COR-L47 (cell line): ENCODE measurements at regions not wholly inside any gene's neighbourhood (a gene's known extent, or its start where the extent isn't known, plus 50 kb on each side); places are given as distances from the start of the nearest gene placed in this dataset.

ENCODE experiments used
- DNase-seq: peaks from one replicate; lab custom pipeline; 2025; lab: John Stamatoyannopoulos, UW

GRCh38 chr3:182067423-182067822, 355.7 kb downstream of the SOX2 start:
- no peak for DNase-seq

GRCh38 chr3:182078316-182078715, 366.6 kb downstream of the SOX2 start:
- DNase-seq: no peak

DNA sequence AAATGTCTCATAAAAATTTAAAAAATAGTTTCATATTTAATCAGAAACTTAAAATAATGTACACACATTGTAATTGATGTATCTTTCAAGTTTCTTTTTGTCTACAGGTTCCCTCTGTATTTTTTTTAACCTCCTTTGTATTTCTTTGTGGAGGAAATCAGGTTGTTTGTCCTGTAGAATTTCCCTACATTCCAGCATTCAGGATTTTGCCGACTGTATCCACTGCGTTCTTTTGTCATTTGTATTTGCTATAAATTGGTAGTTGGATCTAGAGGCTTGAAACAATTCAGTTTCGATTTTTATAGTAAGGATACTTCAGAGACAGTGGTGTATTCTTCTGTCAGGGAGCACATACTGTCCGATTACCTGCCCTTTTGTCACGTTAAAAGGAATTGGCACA, 367.2 kb downstream of the SOX2 start:
- DNase-seq: no peak

GRCh38 chr3:182081096-182081495, 369.4 kb downstream of the SOX2 start:
- DNase-seq: no peak

DNA sequence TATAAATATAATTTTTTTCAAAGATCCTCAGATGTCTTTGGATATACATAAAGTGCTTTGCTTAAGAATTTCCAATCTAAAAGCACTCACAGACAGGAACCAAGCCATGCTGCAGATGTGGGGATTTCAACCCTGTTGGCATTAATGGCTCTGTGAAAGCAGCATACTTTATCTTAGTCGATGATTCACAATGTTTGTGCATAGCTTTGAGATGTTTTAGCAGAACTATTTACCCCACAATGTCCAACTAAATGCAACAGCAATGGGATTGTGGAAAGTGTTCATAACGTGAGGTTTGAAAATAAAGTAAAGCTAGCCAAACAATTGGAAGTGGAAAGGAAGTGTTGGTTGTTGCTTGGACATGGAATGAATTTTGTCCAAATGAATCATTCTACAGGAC, 371.4 kb downstream of the SOX2 start:
- no peak for DNase-seq

- DNase-seq: peak; percentile 37
Measured at GRCh38 chr3:182092662-182093262, 381.0 kb downstream of the SOX2 start.

DNA sequence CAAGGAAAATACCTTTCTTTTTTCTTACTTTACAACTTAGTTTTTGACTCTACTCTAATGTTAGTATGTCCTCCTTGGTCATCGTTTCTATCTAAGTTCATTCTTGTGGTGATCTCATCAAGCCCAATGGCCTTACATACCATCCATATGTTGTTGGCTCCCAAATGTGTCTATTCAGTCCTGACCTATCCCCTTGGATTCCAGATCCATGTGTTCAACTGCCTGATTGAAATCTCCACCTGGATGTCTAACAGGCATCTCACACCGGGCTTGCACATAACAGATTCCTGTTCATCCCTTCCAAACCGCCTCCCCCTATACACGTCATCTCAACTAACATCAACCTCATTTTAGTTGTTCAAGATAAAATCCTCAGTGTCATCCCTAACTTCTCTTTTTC, 382.6 kb downstream of the SOX2 start:
- DNase-seq: no peak

DNA sequence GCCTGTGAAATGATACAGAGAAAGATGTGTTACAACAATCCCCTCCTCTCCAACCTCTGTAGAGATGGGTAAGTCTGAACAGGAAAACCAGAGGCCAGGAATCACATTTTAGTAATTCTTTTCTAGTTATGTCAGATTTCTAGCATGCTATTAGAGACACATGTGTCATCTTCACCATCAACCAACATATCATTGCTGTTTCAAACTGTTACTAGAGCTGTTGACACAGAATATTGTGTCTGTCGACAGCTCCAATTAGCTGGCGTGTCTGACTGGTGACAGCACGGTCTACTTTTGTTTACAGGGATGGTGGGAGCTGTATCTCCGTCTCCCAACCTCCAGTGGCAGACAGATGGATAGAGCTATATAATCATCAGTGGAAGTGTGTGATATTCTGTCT, 393.2 kb downstream of the SOX2 start:
- DNase-seq: no peak

DNA sequence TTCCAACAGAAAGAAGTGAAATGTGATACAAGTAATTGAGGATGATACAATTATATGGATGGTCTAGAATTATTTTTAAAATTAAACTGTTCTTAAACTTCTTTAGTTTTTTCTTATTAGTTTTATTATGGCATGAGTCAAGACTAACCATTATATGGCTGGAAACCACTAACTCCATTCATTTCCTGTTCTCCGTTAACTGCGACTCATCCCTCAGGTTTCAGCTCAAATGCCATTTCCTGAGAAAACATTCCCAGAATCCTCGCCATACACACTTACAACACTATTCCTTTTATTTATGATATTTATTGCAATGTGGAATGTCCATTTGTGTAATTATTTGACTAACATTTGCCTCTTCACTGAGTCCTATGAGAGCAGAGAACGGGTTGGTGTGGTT, 394.1 kb downstream of the SOX2 start:
- no peak for DNase-seq

DNA sequence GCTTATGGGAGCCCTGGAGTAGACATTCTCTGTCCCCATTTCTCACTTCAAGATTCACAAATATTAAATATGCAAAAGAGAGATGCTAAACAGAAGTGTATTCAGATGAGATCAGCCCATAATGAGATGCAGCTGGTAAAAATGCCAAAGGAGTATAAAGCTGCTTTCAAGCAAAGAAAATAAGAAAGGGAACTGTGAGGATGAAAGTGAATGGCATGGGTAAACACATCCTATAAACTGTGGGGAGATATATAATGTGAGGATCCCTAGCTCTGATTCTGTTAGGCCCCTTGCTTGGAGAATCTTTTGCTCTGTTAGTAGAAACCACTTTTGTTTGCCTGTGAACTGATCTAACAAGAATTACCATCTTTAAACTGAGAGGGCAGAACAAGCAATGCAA, 396.6 kb downstream of the SOX2 start:
- DNase-seq: no peak

DNA sequence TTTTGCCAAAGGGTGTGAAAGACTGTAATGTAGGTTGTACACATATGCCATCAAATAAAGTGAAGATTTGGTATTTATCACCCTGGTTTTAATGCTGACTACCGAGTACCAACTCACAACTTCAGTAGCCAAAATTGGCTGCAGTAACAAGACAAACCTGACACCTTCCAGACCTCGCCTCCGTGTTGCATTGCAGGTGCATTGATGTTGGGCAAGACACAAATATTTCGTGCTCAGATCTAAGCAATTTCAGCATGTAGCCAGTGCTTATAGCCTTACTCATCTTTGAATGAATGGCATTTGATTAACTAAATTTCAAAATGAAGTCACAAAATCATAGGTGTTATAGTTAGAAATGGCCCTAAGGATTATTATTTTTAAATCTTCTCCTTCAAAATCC, 400.2 kb downstream of the SOX2 start:
- DNase-seq: no peak

GRCh38 chr3:182115328-182116015, 403.7 kb downstream of the SOX2 start:
- DNase-seq: no peak

DNA sequence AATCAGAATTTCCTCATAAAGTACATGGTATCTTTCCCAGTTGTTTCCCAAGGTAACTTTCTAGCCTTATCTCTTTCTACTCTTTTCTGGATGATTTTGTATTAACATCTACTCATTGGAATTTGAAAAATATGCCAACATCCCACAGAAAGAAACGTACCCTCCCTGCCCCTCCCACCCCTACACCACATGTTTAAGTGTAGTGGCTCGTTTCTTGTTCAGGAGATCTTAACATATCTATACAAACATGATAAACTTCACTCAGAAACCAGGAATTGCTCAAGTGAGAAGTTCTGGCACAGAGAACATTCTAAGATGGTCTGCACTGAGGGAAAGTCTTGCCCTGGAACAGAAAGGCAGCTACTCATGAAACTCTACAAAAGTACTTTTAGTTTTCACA, 404.7 kb downstream of the SOX2 start:
- DNase-seq: no peak

- no peak for DNase-seq
Measured at GRCh38 chr3:182117131-182117530, 405.4 kb downstream of the SOX2 start.

GRCh38 chr3:182117583-182117982, 405.9 kb downstream of the SOX2 start:
- peak; percentile 94 for DNase-seq

- DNase-seq: peak; percentile 61
Measured at GRCh38 chr3:182118066-182118465, 406.3 kb downstream of the SOX2 start.

DNA sequence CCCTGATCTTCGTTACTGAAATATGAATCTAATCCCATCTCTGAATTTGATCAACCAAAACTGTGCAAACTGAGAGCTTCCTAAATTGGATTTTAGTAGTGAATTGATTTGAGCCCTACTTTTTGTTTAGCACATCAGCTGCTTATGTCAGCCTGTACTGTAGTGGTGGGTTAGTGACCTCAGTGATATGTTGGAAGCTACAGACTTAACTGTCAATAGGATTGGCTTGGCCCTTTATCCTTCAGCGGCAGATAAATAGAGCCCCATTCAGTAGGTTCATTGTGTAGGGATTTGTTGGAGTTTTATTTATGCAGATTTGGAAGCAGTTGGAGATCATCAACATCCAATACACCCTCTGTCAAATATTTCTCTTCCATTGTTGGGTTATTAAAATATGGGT, 409.7 kb downstream of the SOX2 start:
- no peak for DNase-seq

GRCh38 chr3:182122779-182123178, 411.1 kb downstream of the SOX2 start:
- no peak for DNase-seq

DNA sequence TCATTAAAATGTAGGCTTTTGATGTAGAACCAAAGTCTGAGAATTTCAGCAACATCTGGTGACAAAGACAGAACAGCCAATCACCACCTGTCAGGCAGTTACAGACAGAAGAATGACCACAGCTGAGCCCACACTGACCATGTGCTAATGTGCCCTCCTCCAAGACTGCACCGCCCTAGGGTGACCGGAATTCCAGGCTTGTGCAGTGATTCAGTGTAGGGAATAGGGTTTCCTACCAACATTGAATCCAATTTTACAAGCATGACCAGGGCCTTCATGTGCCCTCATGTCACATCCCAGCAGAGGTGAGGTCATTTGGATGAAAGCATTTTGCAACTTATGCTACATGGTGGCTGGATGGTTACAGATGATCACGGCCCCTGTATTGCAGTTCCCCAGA, 412.5 kb downstream of the SOX2 start:
- DNase-seq: no peak

DNA sequence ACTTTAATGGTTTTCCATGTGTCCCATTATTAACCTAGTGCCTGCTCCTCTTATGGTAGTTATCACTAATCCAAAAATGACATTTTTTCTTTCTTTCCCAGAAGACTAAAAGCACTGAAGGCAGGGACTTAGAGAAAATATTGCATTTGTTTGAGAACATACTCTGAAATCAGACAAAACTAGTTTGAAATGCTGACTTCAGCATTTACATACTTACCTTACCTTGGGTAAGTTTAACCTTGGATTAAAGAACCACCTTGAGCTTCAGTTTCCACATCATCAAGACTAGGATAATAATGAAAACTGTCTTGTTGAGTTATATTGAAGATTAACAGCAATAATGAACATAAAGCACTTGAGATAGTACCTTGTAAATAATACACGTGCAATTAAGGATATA, 413.0 kb downstream of the SOX2 start:
- no peak for DNase-seq

DNA sequence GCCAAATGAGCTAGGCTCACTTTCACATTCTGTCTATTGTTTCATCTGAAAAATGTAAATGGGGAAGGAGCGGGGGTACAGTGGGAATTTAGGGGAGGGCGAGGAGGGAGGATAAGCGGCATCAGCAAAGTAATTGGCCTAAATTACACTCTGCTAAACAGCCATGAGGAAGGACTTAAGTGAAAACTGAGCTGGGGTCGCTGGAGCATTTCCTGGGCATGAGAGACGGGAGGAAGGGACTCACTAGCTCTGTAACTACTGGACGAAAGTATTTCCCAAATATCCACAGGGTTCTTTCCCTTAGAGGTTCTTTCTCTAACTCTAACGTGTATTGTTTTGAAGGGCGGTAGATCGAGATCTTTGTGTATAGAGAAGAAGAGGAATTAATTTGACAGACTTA, 418.0 kb downstream of the SOX2 start:
- DNase-seq: no peak

GRCh38 chr3:182133752-182134151, 422.0 kb downstream of the SOX2 start:
- DNase-seq: no peak

GRCh38 chr3:182135056-182135455, 423.3 kb downstream of the SOX2 start:
- DNase-seq: no peak
